ENCODE measurements at regions not wholly inside any gene's neighbourhood (a gene's known extent, or its start where the extent isn't known, plus 50 kb on each side); places are given as distances from the start of the nearest gene placed in this dataset.
"Not testable (repeated sequence)": the region's sequence is repeated elsewhere in the genome, so short reads cannot be mapped to it uniquely, and the experiment has no call there.

DNA sequence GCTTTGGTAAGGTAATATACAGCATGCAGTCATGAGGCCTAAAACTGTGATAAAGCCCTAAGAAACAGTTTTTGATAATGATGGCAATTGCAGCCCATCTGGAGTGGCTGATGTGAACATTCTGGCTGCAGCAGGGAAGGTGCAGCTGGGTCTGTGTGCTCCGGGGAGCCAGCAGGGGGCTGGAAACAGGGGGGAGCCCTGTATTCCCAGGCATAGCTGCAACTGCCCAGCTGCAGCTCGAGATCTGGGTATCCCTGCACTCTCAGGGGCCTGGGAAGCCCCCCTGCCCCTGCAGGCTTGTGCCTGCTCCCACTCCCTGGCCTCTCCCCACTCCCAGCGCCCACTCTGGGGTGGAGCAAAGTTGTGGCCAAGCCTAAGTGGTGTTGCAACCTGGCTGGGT lies 95.6 kb downstream of the RRAGB start:
- DNase-seq = no peak

DNA sequence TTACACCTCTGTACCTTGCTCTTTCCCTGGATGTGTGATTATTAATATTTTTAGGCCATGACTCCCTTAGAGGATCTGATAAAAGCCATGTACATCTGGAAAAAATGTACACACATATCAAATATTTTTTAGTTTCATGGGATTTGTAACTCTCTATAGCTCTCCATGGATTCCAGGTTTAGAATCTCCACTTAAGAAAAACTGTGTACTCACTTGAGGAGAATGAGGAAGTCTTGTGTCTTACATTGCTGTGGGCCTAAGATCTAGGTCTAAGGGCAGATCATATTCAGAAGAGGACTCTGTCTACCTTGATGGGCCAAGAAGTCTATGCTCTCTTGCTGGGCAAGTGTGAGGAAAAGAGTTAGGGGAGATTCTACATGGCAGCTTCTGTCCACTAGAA lies 98.0 kb downstream of the RRAGB start:
- no peak for DNase-seq

- DNase-seq = no peak
Measured at GRCh38 chrX:55816023-55816422, 98.5 kb downstream of the RRAGB start.

- DNase-seq = no peak
Measured at GRCh38 chrX:55818673-55819375, 101.3 kb downstream of the RRAGB start.

GRCh38 chrX:55839485-55839884 lies 121.9 kb downstream of the RRAGB start:
- no peak for DNase-seq

DNA sequence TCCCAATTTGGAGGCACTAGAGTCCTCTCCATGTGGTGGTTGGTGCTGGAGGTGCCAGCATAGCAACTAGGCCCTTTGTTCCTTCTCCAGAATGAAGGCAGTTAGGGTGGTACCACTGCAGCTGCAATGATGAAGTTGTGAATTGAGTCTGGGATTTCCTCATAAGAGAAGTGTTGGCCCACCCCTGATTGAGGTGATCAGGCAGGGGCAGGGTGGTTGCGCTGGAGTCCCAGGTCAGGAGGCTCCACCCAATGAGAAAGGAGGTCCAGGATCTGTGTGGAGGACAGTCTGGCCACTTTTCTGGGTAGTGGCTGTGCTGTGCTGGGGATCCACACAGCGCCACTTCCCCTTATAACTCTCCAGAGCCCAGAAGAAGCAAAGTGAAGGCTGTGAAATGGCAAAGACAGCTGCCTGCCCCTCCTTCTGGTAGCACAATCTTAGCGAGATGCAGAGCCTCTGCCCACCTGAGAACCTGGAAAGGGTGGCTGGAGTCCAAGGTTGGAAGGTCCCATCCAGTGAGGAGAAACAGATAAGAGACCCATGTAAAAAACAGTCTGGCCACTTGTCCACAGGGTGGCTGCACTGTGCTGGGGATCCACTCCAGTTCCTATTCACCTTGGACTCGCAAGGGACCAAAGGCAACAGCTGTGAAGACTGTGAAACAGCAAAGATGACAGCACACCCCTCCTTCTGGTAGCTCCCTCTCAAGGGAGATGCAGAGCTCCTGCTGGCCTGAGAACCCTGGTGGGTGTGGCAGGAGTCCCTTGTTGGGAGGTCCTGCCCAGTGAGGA lies 124.6 kb downstream of the RRAGB start:
- DNase-seq = no peak

GRCh38 chrX:55866779-55867178 lies 149.2 kb downstream of the RRAGB start:
- DNase-seq = not testable (repeated sequence)

- no peak for DNase-seq
Measured at GRCh38 chrX:55867181-55867651, 149.7 kb downstream of the RRAGB start.

DNA sequence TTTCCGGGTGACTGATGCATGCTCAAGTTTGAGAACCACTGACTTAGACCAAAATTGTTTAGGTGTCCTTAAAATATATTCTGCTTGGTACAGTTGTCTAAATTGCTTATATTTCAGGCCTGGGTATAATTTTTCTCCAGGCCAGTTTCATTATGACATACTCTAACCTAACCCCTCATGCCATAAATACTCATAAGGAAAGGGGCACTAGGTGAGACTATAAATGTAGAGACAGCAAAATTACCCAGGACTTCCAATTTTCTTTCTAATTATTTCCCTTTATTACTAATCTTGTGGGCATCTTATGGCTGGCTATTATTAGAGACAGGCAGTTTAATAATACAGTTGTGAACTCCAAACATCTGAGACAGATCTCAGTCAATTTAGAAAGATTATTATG lies 150.2 kb downstream of the RRAGB start:
- no peak for DNase-seq

GRCh38 chrX:55874807-55875206 lies 157.3 kb downstream of the RRAGB start:
- no peak for DNase-seq

DNA sequence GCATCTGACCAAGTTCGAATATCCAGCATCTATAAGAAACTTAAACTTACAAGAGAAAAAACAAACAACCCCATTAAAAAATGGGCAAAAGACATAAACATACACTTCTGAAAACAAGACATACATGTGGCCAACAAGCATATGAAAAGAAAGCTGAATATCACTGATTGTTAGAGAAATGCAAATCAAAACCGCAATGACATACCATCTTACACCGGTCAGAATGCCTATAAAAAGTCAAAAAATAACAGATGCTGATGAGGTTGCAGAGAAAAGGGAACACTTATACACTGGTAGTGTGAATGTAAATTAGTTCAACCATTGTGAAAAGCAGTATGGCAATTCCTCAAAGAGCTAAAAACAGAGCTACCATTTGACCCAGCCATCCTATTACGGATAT lies 166.0 kb downstream of the RRAGB start:
- DNase-seq = not testable (repeated sequence)

DNA sequence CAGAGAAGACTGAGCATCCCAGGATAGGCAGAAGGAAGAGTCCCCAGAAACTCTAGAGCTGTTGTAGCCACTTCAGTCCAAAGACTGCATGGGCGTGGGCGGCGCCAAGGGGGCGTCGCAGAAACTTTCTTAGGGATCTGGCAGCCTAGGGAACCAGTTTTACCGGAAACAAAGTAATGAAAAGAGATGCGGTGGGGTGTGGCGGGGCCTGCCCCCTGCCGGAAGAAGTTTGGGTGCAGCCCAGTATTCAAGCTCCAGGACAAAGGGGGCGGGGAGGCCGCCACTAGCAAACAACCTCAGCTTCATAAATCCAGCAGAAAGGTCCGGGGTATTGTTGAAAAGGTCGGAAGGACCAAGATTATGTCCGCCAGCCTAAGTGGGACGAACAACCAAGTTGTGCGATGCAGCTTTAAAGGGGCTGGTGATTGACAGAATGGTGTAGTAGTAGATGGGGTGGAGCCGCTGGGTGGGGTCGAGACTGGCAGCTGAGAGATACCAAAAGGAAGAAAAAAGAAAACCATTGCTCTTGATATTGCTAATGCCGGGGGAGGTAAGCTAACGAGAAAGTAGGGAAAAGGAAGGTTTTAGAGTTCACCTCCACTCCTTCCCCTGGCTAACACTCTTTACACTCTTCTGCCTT lies 190.5 kb downstream of the RRAGB start:
- DNase-seq = peak; percentile 24 to 41

- DNase-seq = no peak
Measured at GRCh38 chrX:55908661-55909212, 191.2 kb downstream of the RRAGB start.

- no peak for DNase-seq
Measured at GRCh38 chrX:55919367-55920221, 202.0 kb downstream of the RRAGB start.

DNA sequence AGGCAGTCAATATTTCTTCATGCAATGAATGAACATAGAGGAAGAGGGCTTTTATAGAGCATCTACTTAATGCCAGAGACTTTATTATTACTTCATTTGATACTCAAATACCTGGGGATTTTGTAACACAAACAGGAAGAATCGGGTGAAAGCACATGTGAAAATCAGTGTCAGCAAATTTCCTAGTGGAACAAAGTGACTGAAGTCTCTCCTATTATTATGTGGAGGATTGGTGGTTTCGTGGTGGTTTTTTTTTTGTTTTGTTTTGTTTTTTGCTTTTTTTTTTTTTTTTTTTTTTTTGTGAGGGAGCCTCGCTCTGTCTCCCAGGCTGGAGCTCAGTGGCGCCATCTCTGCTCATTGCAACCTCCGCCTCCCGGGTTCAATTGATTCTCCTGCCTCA lies 207.0 kb downstream of the RRAGB start:
- no peak for DNase-seq

- not testable (repeated sequence) for DNase-seq
Measured at GRCh38 chrX:55928529-55928928, 211.0 kb downstream of the RRAGB start.

All from inflammatory macrophage treated with lipopolysaccharide for 1 hour (primary cell).